Karpas-422 (cell line): ENCODE measurements at regions not wholly inside any gene's neighbourhood (a gene's known extent, or its start where the extent isn't known, plus 50 kb on each side); places are given as distances from the start of the nearest gene placed in this dataset.

ENCODE experiments used
- DNase-seq: peaks from one replicate; pipeline ENCODE4 v3.0.0-alpha.2; 2015
- H2AFZ ChIP-seq: fragments of 200-600 bp; sonication (generic); 2 replicates; pipeline ENCODE4 v1.6.1; 2014; ENCODE audit warnings: antibody characterized with exemption, low read length, mixed read lengths
- H3K27ac ChIP-seq: fragments of 200-600 bp; sonication (generic); 2 replicates; pipeline ENCODE4 v1.5.1; 2014; ENCODE audit warnings: mild to moderate bottlenecking, low read length, moderate library complexity
- H3K27me3 ChIP-seq: fragments of 200-600 bp; sonication (generic); 2 replicates; pipeline ENCODE4 v1.6.1; 2014; ENCODE audit warnings: low read length, mixed read lengths
- H3K36me3 ChIP-seq: fragments of 200-600 bp; sonication (generic); 2 replicates; pipeline ENCODE4 v1.6.1; 2014; ENCODE audit warnings: low read length, mixed read lengths; ENCODE audit not compliant: insufficient read depth
- H3K4me1 ChIP-seq: fragments of 200-600 bp; sonication (generic); 2 replicates; pipeline ENCODE4 v1.6.1; 2014; ENCODE audit warnings: mild to moderate bottlenecking, low read length, mixed read lengths
- H3K4me2 ChIP-seq: fragments of 200-600 bp; sonication (generic); 2 replicates; pipeline ENCODE4 v1.6.1; 2014; ENCODE audit warnings: low read length, low read depth, mild to moderate bottlenecking; ENCODE audit not compliant: poor library complexity, severe bottlenecking
- H3K4me3 ChIP-seq: fragments of 200-600 bp; sonication (generic); 2 replicates; pipeline ENCODE4 v1.5.1; 2014; ENCODE audit warnings: mild to moderate bottlenecking, antibody characterized with exemption, low read length, mixed read lengths
- H3K79me2 ChIP-seq: fragments of 200-600 bp; sonication (generic); 2 replicates; pipeline ENCODE4 v1.6.1; 2014; ENCODE audit warnings: mild to moderate bottlenecking, low read length, mixed read lengths
- H3K9ac ChIP-seq: fragments of 200-600 bp; sonication (generic); 2 replicates; pipeline ENCODE4 v1.6.0; 2014; ENCODE audit warnings: low read length
- H3K9me2 ChIP-seq: fragments of 200-600 bp; sonication (generic), shearing (Covaris generic); replicated peaks from 2 replicates; pipeline ENCODE4 v1.6.0; 2014; ENCODE audit warnings: mild to moderate bottlenecking, low read length, moderate library complexity; ENCODE audit not compliant: insufficient read depth
- H3K9me3 ChIP-seq: fragments of 300-700, 200-600 bp; sonication (generic); 2 replicates; pipeline ENCODE4 v1.6.1; 2014; ENCODE audit warnings: low read length, mixed read lengths
- H4K20me1 ChIP-seq: fragments of 200-600 bp; sonication (generic); 2 replicates; pipeline ENCODE4 v1.6.1; 2014; ENCODE audit warnings: mild to moderate bottlenecking, antibody characterized with exemption, low read length, low read depth; ENCODE audit not compliant: insufficient read depth

- Histone ChIP-seq H3K4me1 (no peaks in the 10 kb centered on the region), H3K9me3 (no peaks in the 10 kb centered on the region), H3K36me3 (no peaks in the 10 kb centered on the region), H4K20me1 (no peaks in the 10 kb centered on the region), H3K9me2 (no peaks in the 10 kb centered on the region), H3K27ac (no peak overlapping the region), H3K27me3 (no peaks in the 10 kb centered on the region), H3K79me2 (no peaks in the 10 kb centered on the region), H2AFZ (no peak overlapping the region), H3K9ac (no peak overlapping the region), H3K4me3 (no peak overlapping the region), H3K4me2 (no peak overlapping the region)
- no peak for DNase-seq
Measured at GRCh38 chr6:14751645-14752175, 494.2 kb upstream of the JARID2 start.

- DNase-seq = no peak
- Histone ChIP-seq H4K20me1 (no peaks in the 10 kb centered on the region), H3K4me2 (no peak overlapping the region), H2AFZ (no peak overlapping the region), H3K4me3 (no peak overlapping the region), H3K9me3 (no peaks in the 10 kb centered on the region), H3K36me3 (no peaks in the 10 kb centered on the region), H3K9me2 (no peaks in the 10 kb centered on the region), H3K4me1 (no peaks in the 10 kb centered on the region), H3K79me2 (no peaks in the 10 kb centered on the region), H3K27me3 (no peaks in the 10 kb centered on the region), H3K9ac (no peak overlapping the region), H3K27ac (no peak overlapping the region)
Measured at GRCh38 chr6:14754751-14755513, 490.9 kb upstream of the JARID2 start.

GRCh38 chr6:14756340-14756739, 489.5 kb upstream of the JARID2 start:
- Histone ChIP-seq H3K9me3 (no peaks in the 10 kb centered on the region), H3K9me2 (no peaks in the 10 kb centered on the region), H3K4me3 (no peak overlapping the region), H3K36me3 (no peaks in the 10 kb centered on the region), H3K79me2 (no peaks in the 10 kb centered on the region), H3K4me2 (no peak overlapping the region), H3K27me3 (no peaks in the 10 kb centered on the region), H4K20me1 (no peaks in the 10 kb centered on the region), H3K9ac (no peak overlapping the region), H3K27ac (no peak overlapping the region), H3K4me1 (no peaks in the 10 kb centered on the region), H2AFZ (no peak overlapping the region)
- no peak for DNase-seq

- H3K4me3 ChIP-seq = no peak overlapping the region
- no peak overlapping the region for H2AFZ ChIP-seq
- no peaks in the 10 kb centered on the region for H3K79me2 ChIP-seq
- H3K36me3 ChIP-seq = no peaks in the 10 kb centered on the region
- no peaks in the 10 kb centered on the region for H4K20me1 ChIP-seq
- no peaks in the 10 kb centered on the region for H3K4me1 ChIP-seq
- no peak for DNase-seq
- H3K9ac ChIP-seq = no peak overlapping the region
- no peak overlapping the region for H3K4me2 ChIP-seq
- H3K9me2 ChIP-seq = no peaks in the 10 kb centered on the region
- no peaks in the 10 kb centered on the region for H3K27me3 ChIP-seq
- no peaks in the 10 kb centered on the region for H3K9me3 ChIP-seq
- H3K27ac ChIP-seq = no peak overlapping the region
Measured at GRCh38 chr6:14757014-14757413, 488.9 kb upstream of the JARID2 start.

GRCh38 chr6:14757418-14757817, 488.5 kb upstream of the JARID2 start:
- Histone ChIP-seq H3K4me2 (no peak overlapping the region), H3K9ac (no peak overlapping the region), H3K79me2 (no peaks in the 10 kb centered on the region), H3K4me1 (no peaks in the 10 kb centered on the region), H3K27ac (no peak overlapping the region), H3K4me3 (no peak overlapping the region), H3K27me3 (no peaks in the 10 kb centered on the region), H3K9me3 (no peaks in the 10 kb centered on the region), H3K9me2 (no peaks in the 10 kb centered on the region), H4K20me1 (no peaks in the 10 kb centered on the region), H3K36me3 (no peaks in the 10 kb centered on the region), H2AFZ (no peak overlapping the region)
- DNase-seq = no peak

GRCh38 chr6:14758421-14759081, 487.3 kb upstream of the JARID2 start:
- no peaks in the 10 kb centered on the region for H3K36me3 ChIP-seq
- no peak overlapping the region for H2AFZ ChIP-seq
- H3K27ac ChIP-seq = no peak overlapping the region
- H3K9me3 ChIP-seq = no peaks in the 10 kb centered on the region
- no peak overlapping the region for H3K9ac ChIP-seq
- DNase-seq = no peak
- H4K20me1 ChIP-seq = no peaks in the 10 kb centered on the region
- H3K4me1 ChIP-seq = no peaks in the 10 kb centered on the region
- no peaks in the 10 kb centered on the region for H3K9me2 ChIP-seq
- no peak overlapping the region for H3K4me2 ChIP-seq
- no peaks in the 10 kb centered on the region for H3K79me2 ChIP-seq
- no peaks in the 10 kb centered on the region for H3K27me3 ChIP-seq
- no peak overlapping the region for H3K4me3 ChIP-seq

GRCh38 chr6:14759976-14760672, 485.7 kb upstream of the JARID2 start:
- Histone ChIP-seq H2AFZ (no peak overlapping the region), H3K9ac (no peak overlapping the region), H3K9me3 (no peaks in the 10 kb centered on the region), H4K20me1 (no peaks in the 10 kb centered on the region), H3K4me3 (no peak overlapping the region), H3K36me3 (no peaks in the 10 kb centered on the region), H3K9me2 (no peaks in the 10 kb centered on the region), H3K27ac (no peak overlapping the region), H3K4me2 (no peak overlapping the region), H3K4me1 (no peaks in the 10 kb centered on the region), H3K79me2 (no peaks in the 10 kb centered on the region), H3K27me3 (no peaks in the 10 kb centered on the region)
- DNase-seq = no peak

GRCh38 chr6:14762077-14762476, 483.8 kb upstream of the JARID2 start:
- Histone ChIP-seq H3K4me1 (no peaks in the 10 kb centered on the region), H3K36me3 (no peaks in the 10 kb centered on the region), H3K4me3 (no peak overlapping the region), H3K27me3 (no peaks in the 10 kb centered on the region), H3K9ac (no peak overlapping the region), H3K79me2 (no peaks in the 10 kb centered on the region), H2AFZ (no peak overlapping the region), H3K9me3 (no peaks in the 10 kb centered on the region), H3K27ac (no peak overlapping the region), H4K20me1 (no peaks in the 10 kb centered on the region), H3K9me2 (no peaks in the 10 kb centered on the region), H3K4me2 (no peak overlapping the region)
- DNase-seq = no peak
